A549 (cell line): ENCODE measurements at regions not wholly inside any gene's neighbourhood (a gene's known extent, or its start where the extent isn't known, plus 50 kb on each side); places are given as distances from the start of the nearest gene placed in this dataset.

ENCODE experiments used
- ATAC-seq, 2 experiments: fragments of 200-7000 bp in 1 of 2; fragments of >200 bp in 1 of 2; cut with Nextera tagmentation in 1 of 2; cut with Tn5 transposase in 1 of 2; 3 replicates each; pipeline versions ENCODE4 v1.8.0 to v1.9.1; 2018 to 2020; ENCODE audit warnings: mild to moderate bottlenecking in 1 of 2, moderate library complexity in 1 of 2
- CTCF ChIA-PET: fragments of 300-600 bp; sonication (Branson Sonifier 250); formaldehyde crosslinking; extraction: SDS; loops from one replicate; lab custom pipeline; 2021; ENCODE audit warnings: antibody characterized with exemption, inconsistent platforms; lab: Yijun Ruan, JAX
- POLR2A ChIA-PET: fragments of 350-600 bp; formaldehyde crosslinking; extraction: SDS; loops from one replicate; lab custom pipeline; 2021; ENCODE audit warnings: antibody characterized with exemption, inconsistent platforms; lab: Yijun Ruan, JAX
- DNase-seq, 2 experiments: peaks; one replicate each; pipeline versions ENCODE4 v3.0.0 to v3.0.0-alpha.2; 2011 to 2016; ENCODE audit warnings: low read depth in 1 of 2, low spot score in 1 of 2
- FAIRE-seq: peaks from 2 replicates; lab custom pipeline; 2011; peaks lifted over from hg19 to GRCh38; lab: Jason Lieb, UNC
- H3K27ac ChIP-seq, 2 experiments: fragments of >200 bp; sonication (Bioruptor Twin); formaldehyde crosslinking; 3 replicates each; pipeline ENCODE4 v1.5.1; 2016 to 2017
- H3K4me1 ChIP-seq: fragments of >200 bp; sonication (Bioruptor Twin); formaldehyde crosslinking; 3 replicates; pipeline ENCODE4 v1.6.1; 2016
- H3K4me2 ChIP-seq: fragments of >200 bp; sonication (Bioruptor Twin); formaldehyde crosslinking; 3 replicates; pipeline ENCODE4 v1.6.1; 2016
- H3K4me3 ChIP-seq: fragments of >200 bp; sonication (Bioruptor Twin); formaldehyde crosslinking; 3 replicates; pipeline ENCODE4 v1.5.1; 2016
- H3K9me3 ChIP-seq: fragments of >200 bp; sonication (Bioruptor Twin); formaldehyde crosslinking; 3 replicates; pipeline ENCODE4 v1.6.1; 2016
- BCL3 ChIP-seq: fragments of >200 bp; sonication (Bioruptor Twin); formaldehyde crosslinking; IDR thresholded peaks from 3 replicates; pipeline ENCODE4 v1.6.1; 2016
- CBX2 ChIP-seq: fragments of 200-600 bp; sonication (generic); IDR thresholded peaks from 2 replicates; pipeline ENCODE4 v1.6.1; 2016; ENCODE audit warnings: low read depth, mild to moderate bottlenecking, borderline replicate concordance
- CTCF ChIP-seq: fragments of >200 bp; sonication (Bioruptor Twin); formaldehyde crosslinking; IDR thresholded peaks from 3 replicates; pipeline ENCODE4 v1.5.1; 2016
- EHF ChIP-seq: fragments of 250-450 bp; sonication (Bioruptor Pico); IDR thresholded peaks from 2 replicates; pipeline ENCODE4 v1.5.0; 2020; ENCODE audit warnings: mild to moderate bottlenecking
- EP300 ChIP-seq, 2 experiments: fragments of >200 bp; sonication (Bioruptor Twin); formaldehyde crosslinking; IDR thresholded peaks; 2 replicates in 1 of 2; 3 replicates in 1 of 2; pipeline ENCODE4 v1.6.1; 2016 to 2017
- HEYL ChIP-seq: fragments of 250-450 bp; sonication (Bioruptor Pico); IDR thresholded peaks from 2 replicates; pipeline ENCODE4 v1.8.0; 2021; ENCODE audit warnings: mild to moderate bottlenecking, moderate library complexity
- HMGXB4 ChIP-seq: fragments of 250-450 bp; sonication (Bioruptor Pico); IDR thresholded peaks from 2 replicates; pipeline ENCODE4 v1.5.0; 2021; ENCODE audit warnings: mild to moderate bottlenecking, moderate library complexity, borderline replicate concordance
- KDM5A ChIP-seq: fragments of 200-600 bp; sonication (generic); IDR thresholded peaks from 2 replicates; pipeline ENCODE4 v1.6.1; 2016; ENCODE audit warnings: antibody characterized with exemption, mild to moderate bottlenecking
- MAFK ChIP-seq: fragments of 450-650 bp; IDR thresholded peaks from 2 replicates; pipeline ENCODE4 v1.6.1; 2014; ENCODE audit not compliant: partially characterized antibody
- RAD21 ChIP-seq, 2 experiments: fragments of >200 bp in 1 of 2; sonication (Bioruptor Twin) in 1 of 2; formaldehyde crosslinking in 1 of 2; IDR thresholded peaks in 1 of 2; conservative IDR thresholded peaks in 1 of 2; 2 replicates in 1 of 2; 3 replicates in 1 of 2; pipeline ENCODE4 v1.6.1; 2012 to 2018; ENCODE audit warnings: inconsistent platforms in 1 of 2
- RCOR1 ChIP-seq: fragments of 150-350 bp; IDR thresholded peaks from 2 replicates; pipeline ENCODE4 v1.6.1; 2014; ENCODE audit warnings: antibody characterized with exemption, low read length, low read depth
- REST ChIP-seq: fragments of 200-600 bp; sonication (generic); IDR thresholded peaks from 2 replicates; pipeline ENCODE4 v1.6.1; 2016; ENCODE audit warnings: antibody characterized with exemption, mild to moderate bottlenecking, moderate library complexity
- USF2 ChIP-seq: fragments of 450-650 bp; IDR thresholded peaks from 2 replicates; pipeline ENCODE4 v1.6.1; 2014; ENCODE audit warnings: antibody characterized with exemption
- ZC3H11A ChIP-seq: fragments of 450-650 bp; IDR thresholded peaks from 2 replicates; pipeline ENCODE4 v1.6.1; 2014; ENCODE audit warnings: antibody characterized with exemption, mild to moderate bottlenecking
- ZNF302 ChIP-seq: fragments of 250-450 bp; sonication (Bioruptor Pico); IDR thresholded peaks from 2 replicates; pipeline ENCODE4 v1.9.0; 2021; ENCODE audit warnings: inconsistent platforms, mild to moderate bottlenecking, moderate library complexity
- WGBS: methylation state at CpG from one replicate; pipeline ENCODE4 v1.1.6; 2017; ENCODE audit errors: missing lambda C conversion rate; 5-methylcytosine and 5-hydroxymethylcytosine counted together

GRCh38 chrX:69107747-69108401 lies 57.4 kb downstream of the PJA1 start:
- 71% methylated on average over 3 of the region's 7 CpGs for WGBS
- no peak for ATAC-seq
- FAIRE-seq, result peak; percentile 7
- H3K4me3 ChIP-seq, result no peak overlapping the region
- H3K4me1 ChIP-seq, result peaks cover 27% of the 10 kb centered on the region
- no peak for DNase-seq
- no peaks in the 10 kb centered on the region for H3K9me3 ChIP-seq
- POLR2A ChIA-PET, result no interaction called here
- peak overlapping the region in 1 of 2 experiments; percentile 80; a peak in 3 of 6 replicates for H3K27ac ChIP-seq
- TF ChIP-seq REST (no peak), CTCF (no peak)
- no peak overlapping the region for H3K4me2 ChIP-seq
- CTCF ChIA-PET, result interaction anchor here (1.1 kb wide), 1 partner anchor 14 kb away, joined by 3 read pairs; no protein-coding TSS in a partner anchor

- no CpG with 5 or more reads among the region's 1 CpG for WGBS
- FAIRE-seq (no peak), ATAC-seq (no peak), DNase-seq (no peak)
- ChIA-PET POLR2A (no interaction called here), CTCF (interaction anchor here (0.8 to 2.2 kb wide), 3 partner anchors 11 to 280 kb away, joined by 3 to 6 read pairs (median 4); no protein-coding TSS in a partner anchor)
- Histone ChIP-seq H3K4me1 (peaks cover 27% of the 10 kb centered on the region), H3K9me3 (no peaks in the 10 kb centered on the region), H3K27ac (peak overlapping the region in 1 of 2 experiments; percentile 80; a peak in 2 of 6 replicates), H3K4me3 (no peak overlapping the region), H3K4me2 (no peak overlapping the region)
- TF ChIP-seq MAFK, result peak; percentile 84
- no peak for TF ChIP-seq ZNF302
Observed at GRCh38 chrX:69107231-69107739, 58.0 kb downstream of the PJA1 start.

GRCh38 chrX:69104756-69105434 lies 60.4 kb downstream of the PJA1 start:
- ChIA-PET POLR2A (no interaction called here), CTCF (interaction anchor here (2.2 kb wide), 1 partner anchor 117 kb away, joined by 6 read pairs; no protein-coding TSS in a partner anchor)
- FAIRE-seq (no peak), DNase-seq (no peak), ATAC-seq (no peak)
- peaks cover 17% of the 10 kb centered on the region for H3K4me1 ChIP-seq
- 76% methylated on average over 7 of the region's 10 CpGs for WGBS
- TF ChIP-seq KDM5A (no peak), CBX2 (no peak), BCL3 (no peak)
- H3K4me3 ChIP-seq, result no peak overlapping the region
- H3K9me3 ChIP-seq, result no peaks in the 10 kb centered on the region
- no peak overlapping the region for H3K4me2 ChIP-seq
- no peak overlapping the region for H3K27ac ChIP-seq

GRCh38 chrX:69103539-69103938 lies 61.7 kb downstream of the PJA1 start:
- POLR2A ChIA-PET, result no interaction called here
- no peak overlapping the region for H3K4me2 ChIP-seq
- peaks cover 5% of the 10 kb centered on the region; the same call in 2 of the 3 replicates for H3K4me1 ChIP-seq
- ATAC-seq (no peak), FAIRE-seq (peak; percentile 65), DNase-seq (no peak)
- H3K4me3 ChIP-seq, result no peak overlapping the region
- H3K27ac ChIP-seq, result no peak overlapping the region
- CTCF ChIA-PET, result interaction anchor here (1.2 to 1.3 kb wide), 2 partner anchors 16 to 276 kb away, joined by 3 to 4 read pairs; no protein-coding TSS in a partner anchor
- H3K9me3 ChIP-seq, result no peaks in the 10 kb centered on the region
- 77% methylated on average over 5 of the region's 5 CpGs for WGBS
- no peak for TF ChIP-seq EHF (CRISPR knock-in tag)
- no peak for TF ChIP-seq ZC3H11A
- no peak for TF ChIP-seq EP300 (IDR thresholded peaks at IDR 0.05)
- TF ChIP-seq BCL3, result no peak
- TF ChIP-seq HMGXB4 (CRISPR knock-in tag), result no peak
- no peak for TF ChIP-seq KDM5A
- no peak for TF ChIP-seq USF2
- no peak for TF ChIP-seq RCOR1
- TF ChIP-seq RAD21 (conservative IDR thresholded peaks at IDR 0.05 in 1 of 2, IDR thresholded peaks at IDR 0.05 in 1 of 2), result no peak
- TF ChIP-seq HEYL (CRISPR knock-in tag), result no peak
